ENCODE measurements at regions not wholly inside any gene's neighbourhood (a gene's known extent, or its start where the extent isn't known, plus 50 kb on each side); places are given as distances from the start of the nearest gene placed in this dataset.

DNA sequence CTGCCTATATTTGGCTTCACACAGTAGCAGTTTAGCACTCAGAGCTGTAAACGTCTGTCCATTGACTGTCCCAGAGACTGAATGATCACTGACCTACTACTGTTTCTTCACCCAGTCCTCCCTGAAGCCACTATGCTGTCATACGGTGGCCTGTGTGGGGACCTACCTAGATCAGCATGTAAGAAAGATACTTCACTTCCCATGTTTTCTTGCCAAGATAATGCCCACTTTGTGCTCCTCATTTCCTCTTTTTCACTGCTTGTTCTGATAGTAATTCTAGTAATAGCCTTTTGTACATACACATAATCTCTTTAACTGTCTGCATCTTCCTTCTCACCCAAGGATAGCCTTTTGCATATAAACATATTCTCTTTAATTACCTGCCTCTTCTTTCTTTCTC, 109.9 kb upstream of the TIAM2 start:
- Mint-ChIP-seq H3K4me1 (no peaks in the 10 kb centered on the region), H3K4me3 (no peak overlapping the region), H3K9me3 (peaks cover 0 to 4% of the 10 kb centered on the region in 2 donors), H3K27ac (no peak overlapping the region), H3K27me3 (no peaks in the 10 kb centered on the region)
- DNase-seq (no peak), ATAC-seq (no peak)

DNA sequence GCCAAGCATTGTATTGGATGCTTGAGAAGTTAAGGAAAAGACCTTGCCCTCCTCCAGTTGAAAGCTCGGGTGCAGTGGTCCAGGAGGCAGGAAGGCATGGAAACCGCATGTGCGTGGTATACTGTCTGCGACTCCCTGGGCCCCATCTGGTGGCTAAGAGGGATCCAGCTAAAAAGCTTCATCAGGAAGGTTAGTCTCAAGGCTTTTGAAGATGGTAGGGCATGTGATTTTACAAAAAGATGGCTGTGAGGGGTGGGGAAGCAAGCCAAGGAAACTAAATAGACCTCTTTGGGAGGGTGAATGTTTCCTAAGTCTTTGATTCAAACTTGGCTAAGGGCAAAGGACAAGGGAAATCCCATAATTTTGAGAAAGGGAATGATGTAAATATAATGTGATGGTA, 109.1 kb upstream of the TIAM2 start:
- no peak overlapping the region for H3K4me3 Mint-ChIP-seq

DNA sequence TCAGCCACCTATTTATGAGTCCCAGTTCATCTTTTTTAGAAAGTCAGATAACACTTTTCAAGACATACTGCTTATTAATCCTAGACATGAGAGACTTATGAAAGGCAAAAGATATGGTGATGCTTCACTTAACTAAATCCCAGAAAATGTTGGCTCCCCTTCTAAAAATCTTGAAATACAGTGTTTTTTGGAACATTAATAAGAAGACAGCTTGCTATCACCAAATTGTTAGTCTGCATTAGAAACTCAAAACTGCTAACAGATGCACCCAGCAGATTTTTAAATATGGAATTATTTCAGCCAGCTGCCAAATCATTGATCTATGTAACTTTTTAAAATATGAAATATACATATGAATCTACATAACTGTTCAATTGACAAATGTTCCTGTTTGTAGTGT, 108.6 kb upstream of the TIAM2 start:
- Mint-ChIP-seq H3K27me3 (no peaks in the 10 kb centered on the region), H3K27ac (peak overlapping the region in 1 of 2 donors; percentile 90), H3K4me3 (no peak overlapping the region), H3K4me1 (peaks cover 8% of the 10 kb centered on the region), H3K9me3 (peaks cover 0 to 4% of the 10 kb centered on the region in 2 donors)
- ATAC-seq (no peak), DNase-seq (no peak)

More for the DNA sequence above, 109.1 kb upstream of the TIAM2 start:
- Mint-ChIP-seq H3K4me1 (peaks cover 6% of the 10 kb centered on the region), H3K27me3 (no peaks in the 10 kb centered on the region), H3K27ac (peak overlapping the region in 1 of 2 donors; percentile 90), H3K9me3 (peaks cover 0 to 4% of the 10 kb centered on the region in 2 donors)
- DNase-seq (no peak), ATAC-seq (no peak)

DNA sequence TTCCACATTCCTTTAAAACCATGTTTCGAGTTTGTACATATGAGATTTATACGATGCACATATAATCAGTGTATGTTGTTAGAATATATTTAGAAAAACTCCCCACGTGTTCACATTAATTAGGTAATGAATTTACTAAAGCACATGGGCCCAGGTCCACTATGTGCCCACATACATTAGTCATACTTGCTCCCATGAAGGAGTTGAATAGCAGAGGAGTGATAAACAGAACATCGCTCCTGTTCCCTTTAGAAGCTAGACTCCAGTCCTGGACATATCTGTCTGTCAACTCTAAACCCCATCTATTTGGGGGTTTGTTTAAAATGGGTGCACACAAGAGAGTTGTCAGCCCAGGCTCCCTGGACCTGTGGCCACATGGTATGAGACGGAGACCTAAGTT, 108.1 kb upstream of the TIAM2 start:
- Mint-ChIP-seq H3K4me3 (no peak overlapping the region), H3K27me3 (no peaks in the 10 kb centered on the region), H3K9me3 (peaks cover 0 to 4% of the 10 kb centered on the region in 2 donors), H3K4me1 (peaks cover 8% of the 10 kb centered on the region), H3K27ac (no peak overlapping the region)
- DNase-seq = no peak
- ATAC-seq = no peak

DNA sequence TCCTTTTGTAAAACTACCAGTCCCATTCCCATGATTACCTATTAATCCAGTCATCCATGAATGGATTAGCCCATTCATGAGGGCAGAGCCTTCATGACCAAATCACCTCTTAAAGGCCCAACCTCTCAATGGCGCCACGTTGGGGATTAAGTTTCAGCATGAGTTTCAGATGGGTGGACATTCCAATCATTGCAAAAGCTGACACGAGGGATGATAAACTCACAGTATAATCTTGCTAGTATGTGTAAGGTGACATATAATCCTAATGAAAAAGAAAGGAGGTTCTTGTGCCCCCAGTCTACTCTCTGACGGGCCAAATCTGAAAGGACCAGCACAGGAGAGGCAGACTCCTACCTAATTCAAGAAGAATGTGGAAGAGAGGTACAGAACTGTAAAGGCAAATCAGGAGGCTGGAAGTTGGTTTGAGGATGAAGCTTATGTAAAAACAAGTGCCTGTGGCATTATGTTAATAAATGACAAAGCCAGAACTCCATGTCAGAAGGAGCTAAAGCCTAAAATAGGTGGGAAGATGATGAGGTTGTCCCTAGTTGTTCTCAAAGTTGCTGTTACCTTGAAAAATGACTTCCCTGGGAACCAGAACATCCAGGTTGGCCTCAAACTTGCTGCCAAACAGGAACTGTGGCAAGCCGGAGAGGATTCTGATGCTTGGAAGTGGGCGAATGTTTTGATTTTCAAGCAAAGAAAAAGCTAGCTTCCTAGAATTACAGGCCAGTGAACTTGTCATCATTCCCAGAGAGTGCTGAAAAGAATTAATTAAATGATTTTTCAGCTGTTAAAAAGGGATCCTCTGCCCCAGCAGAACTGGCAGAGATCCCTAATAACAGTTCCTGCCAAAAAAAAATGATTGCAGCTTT, 106.5 kb upstream of the TIAM2 start:
- no peak for DNase-seq
- ATAC-seq = no peak
- no peak overlapping the region for H3K27ac Mint-ChIP-seq
- H3K4me1 Mint-ChIP-seq = peaks cover 8% of the 10 kb centered on the region
- H3K9me3 Mint-ChIP-seq = no peaks in the 10 kb centered on the region
- H3K4me3 Mint-ChIP-seq = no peak overlapping the region
- no peaks in the 10 kb centered on the region for H3K27me3 Mint-ChIP-seq

DNA sequence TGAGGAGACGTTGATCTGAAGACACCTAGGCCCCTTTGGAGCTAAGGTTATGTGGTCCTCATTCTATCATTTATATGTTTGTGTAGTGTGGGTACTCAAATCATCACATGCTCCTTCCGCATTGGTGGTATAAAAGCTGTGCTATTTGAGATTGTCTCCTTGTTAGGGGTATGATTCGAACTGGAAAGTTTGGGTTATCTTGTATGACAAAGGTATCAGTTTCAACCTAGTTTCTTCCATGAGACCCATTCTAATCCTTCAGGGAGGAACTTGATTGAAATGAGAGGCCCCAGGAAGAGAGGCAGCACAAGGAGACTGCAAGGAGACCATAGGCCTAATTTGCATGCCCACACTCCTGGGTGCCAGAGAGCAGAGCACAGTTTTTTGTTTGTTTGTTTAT, 104.2 kb upstream of the TIAM2 start:
- H3K4me1 Mint-ChIP-seq = peaks cover 8% of the 10 kb centered on the region

DNA sequence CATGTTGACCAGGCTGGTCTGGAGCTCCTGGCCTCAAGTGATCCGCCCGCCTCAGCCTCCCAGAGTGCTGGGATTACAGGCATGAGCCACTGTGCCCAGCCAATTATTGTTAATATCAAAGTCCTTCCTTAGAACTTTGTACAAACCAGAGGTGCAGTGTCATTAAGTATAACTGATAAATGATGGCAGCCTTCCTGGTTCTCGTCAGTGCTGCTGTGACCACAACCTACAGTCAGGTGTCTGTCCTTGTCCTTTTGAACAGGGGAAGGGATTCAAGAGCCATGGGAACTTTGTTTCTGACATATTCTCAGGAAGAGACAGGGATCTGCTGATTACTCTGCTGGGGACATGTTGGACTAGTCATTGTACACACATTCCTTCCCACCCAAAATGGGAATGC, 103.2 kb upstream of the TIAM2 start:
- Mint-ChIP-seq H3K4me1 (peaks cover 8% of the 10 kb centered on the region), H3K27ac (no peak overlapping the region), H3K4me3 (no peak overlapping the region), H3K9me3 (no peaks in the 10 kb centered on the region), H3K27me3 (no peaks in the 10 kb centered on the region)
- ATAC-seq (no peak), DNase-seq (no peak)

More for the DNA sequence above, 104.2 kb upstream of the TIAM2 start:
- H3K27ac Mint-ChIP-seq = peak overlapping the region in 1 of 2 donors; percentile 59
- no peaks in the 10 kb centered on the region for H3K27me3 Mint-ChIP-seq
- no peak for ATAC-seq
- DNase-seq = no peak
- H3K9me3 Mint-ChIP-seq = no peaks in the 10 kb centered on the region
- H3K4me3 Mint-ChIP-seq = no peak overlapping the region

DNA sequence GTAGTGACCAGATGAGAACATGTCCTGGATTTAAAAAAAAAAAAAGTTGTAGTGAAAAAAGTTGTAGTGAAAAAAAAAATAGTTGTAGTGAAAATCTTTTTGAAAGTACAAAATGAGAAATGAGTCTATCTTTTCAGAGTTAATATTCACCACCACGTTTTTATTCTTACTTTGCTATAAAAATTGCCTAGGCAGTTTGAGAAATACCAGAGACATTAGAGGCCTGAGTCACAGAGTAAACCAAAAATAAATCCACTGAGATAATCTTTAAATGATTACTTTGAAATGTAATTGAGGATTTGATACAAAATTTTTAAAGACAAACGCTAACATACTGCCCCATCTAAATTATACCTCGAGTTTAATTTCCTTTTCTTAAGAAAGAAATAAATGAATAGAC, 101.2 kb upstream of the TIAM2 start:
- H3K4me3 Mint-ChIP-seq = no peak overlapping the region
- ATAC-seq = no peak

DNA sequence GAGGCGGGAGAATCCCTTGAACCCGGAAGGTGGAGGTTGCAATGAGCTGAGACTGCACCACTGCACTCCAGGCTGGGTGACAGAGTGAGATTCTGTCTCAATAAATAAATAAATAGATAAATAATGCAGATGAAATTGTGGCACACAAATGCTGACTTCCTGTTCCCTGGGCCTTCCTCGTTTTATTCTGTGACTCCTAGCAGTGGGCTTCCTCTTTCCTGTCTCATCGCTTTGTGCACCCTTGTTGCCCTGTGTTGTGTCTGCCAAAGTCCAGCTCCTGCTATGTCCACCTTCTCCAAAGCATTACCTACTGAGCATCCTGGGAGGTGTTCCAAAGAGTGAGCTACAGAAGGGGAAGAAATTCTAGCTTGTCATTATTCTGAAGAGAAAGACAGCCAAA, 100.2 kb upstream of the TIAM2 start:
- no peak for ATAC-seq
- Mint-ChIP-seq H3K4me3 (no peak overlapping the region), H3K9me3 (no peaks in the 10 kb centered on the region), H3K4me1 (peaks cover 8% of the 10 kb centered on the region), H3K27me3 (no peaks in the 10 kb centered on the region), H3K27ac (no peak overlapping the region)
- DNase-seq = no peak

More for the DNA sequence above, 101.2 kb upstream of the TIAM2 start:
- DNase-seq = no peak
- Mint-ChIP-seq H3K27me3 (no peaks in the 10 kb centered on the region), H3K27ac (no peak overlapping the region), H3K9me3 (no peaks in the 10 kb centered on the region), H3K4me1 (peaks cover 8% of the 10 kb centered on the region)

DNA sequence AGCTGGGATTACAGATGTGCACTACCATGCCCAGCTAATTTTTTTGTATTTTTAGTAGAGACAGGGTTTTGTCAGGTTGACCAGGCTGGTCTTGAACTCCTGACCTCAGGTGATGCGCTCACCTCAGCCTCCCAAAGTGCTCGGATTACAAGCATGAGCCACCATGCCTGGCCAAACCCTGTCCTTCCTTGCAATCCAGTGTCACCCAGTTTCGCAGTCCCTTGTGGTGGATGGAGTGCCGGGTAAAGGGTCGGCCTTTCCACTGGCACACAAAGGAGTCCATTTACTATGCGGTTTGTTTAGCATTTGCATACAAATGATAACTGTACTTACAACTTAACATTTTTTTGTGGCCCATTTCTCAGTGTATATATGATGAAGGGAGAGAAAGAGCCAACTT, 99.3 kb upstream of the TIAM2 start:
- no peak for DNase-seq
- Mint-ChIP-seq H3K27me3 (no peaks in the 10 kb centered on the region), H3K4me1 (peaks cover 4% of the 10 kb centered on the region), H3K27ac (no peak overlapping the region), H3K4me3 (no peak overlapping the region), H3K9me3 (no peaks in the 10 kb centered on the region)
- no peak for ATAC-seq

DNA sequence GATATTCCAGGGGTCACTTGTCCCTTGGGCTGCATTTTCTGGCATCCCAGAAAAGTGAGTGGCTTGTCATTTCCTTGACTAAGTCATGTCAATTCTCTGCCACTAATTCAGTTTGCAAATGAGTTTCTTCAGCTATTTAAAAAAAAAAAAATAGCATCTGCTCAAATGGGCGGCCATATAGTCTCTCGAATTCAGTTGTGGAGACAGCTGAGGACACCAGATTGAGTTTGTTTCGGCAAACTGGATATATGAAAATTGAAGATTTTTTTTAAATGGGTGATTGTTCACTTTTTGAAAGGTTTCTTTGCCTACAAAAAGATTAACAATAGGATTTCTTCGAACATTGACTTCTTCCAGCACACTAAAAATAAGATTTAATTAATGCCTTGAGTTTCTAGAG, 96.3 kb upstream of the TIAM2 start:
- H3K27ac Mint-ChIP-seq = no peak overlapping the region
- H3K4me3 Mint-ChIP-seq = no peak overlapping the region
- H3K27me3 Mint-ChIP-seq = no peaks in the 10 kb centered on the region
- H3K9me3 Mint-ChIP-seq = no peaks in the 10 kb centered on the region
- no peak for DNase-seq
- no peak for ATAC-seq
- H3K4me1 Mint-ChIP-seq = no peaks in the 10 kb centered on the region

DNA sequence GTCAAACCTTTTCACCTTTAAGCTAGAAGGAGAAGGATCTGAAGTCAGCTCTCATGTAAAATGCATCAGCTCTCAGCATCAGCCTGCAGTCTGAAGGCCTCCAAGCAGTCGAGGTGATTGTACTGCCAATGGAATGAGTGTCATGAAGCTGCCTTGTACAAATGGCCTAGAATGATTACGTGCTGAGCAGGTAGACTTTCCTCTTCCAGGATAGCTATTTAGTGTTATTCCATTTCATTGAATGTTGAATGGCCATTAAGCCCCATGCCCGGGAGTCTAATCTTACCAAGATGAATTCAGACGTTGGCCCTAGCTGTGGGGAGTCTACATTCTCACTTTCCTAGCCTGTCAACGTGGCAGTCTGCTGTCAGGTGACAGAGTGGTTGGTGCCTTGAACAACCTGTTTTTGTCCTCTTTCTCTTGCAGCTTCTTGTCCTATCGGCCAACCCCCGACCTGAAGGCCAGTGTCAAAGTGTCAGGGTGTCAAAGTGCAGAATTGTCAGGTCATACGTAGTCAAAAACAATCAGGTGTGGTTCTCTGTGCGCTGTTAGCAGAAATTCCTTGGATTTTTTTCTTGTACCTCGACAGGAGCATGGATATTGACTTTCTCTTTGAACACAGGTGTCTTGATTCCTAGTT, 95.2 kb upstream of the TIAM2 start:
- H3K27ac Mint-ChIP-seq = no peak overlapping the region
- no peaks in the 10 kb centered on the region for H3K4me1 Mint-ChIP-seq
- ATAC-seq = no peak

DNA sequence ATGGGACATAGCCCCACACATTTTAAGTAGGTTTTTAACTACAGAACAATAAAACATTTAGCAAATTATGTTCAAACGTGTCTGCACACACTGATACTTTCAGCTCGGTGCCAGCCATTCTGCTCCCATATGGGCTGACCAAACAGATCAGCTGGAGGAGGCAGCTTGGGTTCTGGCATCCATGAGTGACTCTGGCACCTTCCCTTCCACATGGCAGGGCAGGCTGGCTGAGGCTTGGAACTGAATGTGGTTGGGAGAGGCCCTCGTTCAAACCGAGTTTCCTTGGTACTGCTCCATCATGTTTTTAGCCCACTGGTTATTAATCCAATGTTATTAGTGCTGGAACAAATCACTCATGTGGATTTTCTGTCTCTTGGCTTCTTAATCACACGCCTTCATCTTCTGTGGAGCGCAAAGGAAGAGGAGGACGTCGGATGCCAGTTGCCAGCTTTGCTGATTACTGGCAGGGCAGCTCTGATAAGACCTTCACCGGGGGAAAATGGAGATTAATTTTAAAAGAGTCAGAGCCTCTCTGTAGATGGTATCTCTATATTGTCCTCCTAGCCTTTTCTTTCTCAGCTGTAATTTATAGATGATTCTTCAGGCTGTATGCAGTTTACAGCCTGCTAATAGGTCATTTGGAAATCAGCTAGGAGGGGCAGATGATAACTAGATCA, 93.1 kb upstream of the TIAM2 start:
- no peaks in the 10 kb centered on the region for H3K9me3 Mint-ChIP-seq
- H3K27ac Mint-ChIP-seq = no peak overlapping the region
- ATAC-seq (no peak), DNase-seq (no peak)
- no peaks in the 10 kb centered on the region for H3K27me3 Mint-ChIP-seq
- H3K4me3 Mint-ChIP-seq = no peak overlapping the region
- no peaks in the 10 kb centered on the region for H3K4me1 Mint-ChIP-seq

More for the DNA sequence above, 95.2 kb upstream of the TIAM2 start:
- DNase-seq = no peak
- Mint-ChIP-seq H3K9me3 (no peaks in the 10 kb centered on the region), H3K4me3 (no peak overlapping the region), H3K27me3 (no peaks in the 10 kb centered on the region)

DNA sequence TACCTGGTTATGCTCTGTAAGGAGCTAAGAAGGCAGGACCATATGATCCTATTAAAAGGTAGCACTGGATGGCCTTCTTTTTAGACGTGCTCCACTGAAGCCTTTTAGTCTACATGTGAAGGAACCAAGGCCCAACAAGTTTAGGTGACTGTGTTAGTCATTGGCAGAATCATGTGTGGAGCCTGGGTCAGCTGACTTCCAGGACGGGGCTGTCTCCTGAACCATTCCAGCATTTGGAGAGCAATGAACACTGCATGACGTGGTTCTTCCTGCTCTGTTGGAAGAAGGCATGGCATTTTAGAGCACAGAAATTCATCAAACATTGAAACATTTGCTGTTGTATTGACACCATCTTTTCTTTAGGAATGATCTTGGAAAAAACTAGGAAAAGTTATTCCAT, 87.8 kb upstream of the TIAM2 start:
- H3K27ac Mint-ChIP-seq = no peak overlapping the region
- ATAC-seq = no peak
- no peaks in the 10 kb centered on the region for H3K9me3 Mint-ChIP-seq
- no peaks in the 10 kb centered on the region for H3K27me3 Mint-ChIP-seq
- no peak overlapping the region for H3K4me3 Mint-ChIP-seq
- no peak for DNase-seq
- no peaks in the 10 kb centered on the region for H3K4me1 Mint-ChIP-seq

DNA sequence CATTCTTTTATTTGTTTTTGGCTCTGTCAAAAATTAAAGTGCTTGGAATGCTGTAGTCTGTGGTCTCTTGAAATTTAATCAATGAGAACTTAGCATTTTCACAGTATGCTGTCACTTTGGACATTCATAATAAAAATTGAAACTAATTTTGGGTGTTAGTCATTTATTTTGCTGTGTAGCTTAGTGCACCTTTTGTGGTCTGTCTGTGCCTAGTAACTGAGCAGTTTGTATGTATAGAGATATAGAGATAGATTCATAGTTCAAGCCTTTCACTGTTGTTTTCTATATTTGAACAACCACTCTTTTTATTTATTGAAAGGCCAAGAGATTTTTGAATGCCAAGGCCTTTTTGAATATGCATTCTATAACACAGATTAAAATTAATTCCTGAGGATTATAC, 86.4 kb upstream of the TIAM2 start:
- DNase-seq (no peak), ATAC-seq (peak; percentile 54)
- no peaks in the 10 kb centered on the region for H3K4me1 Mint-ChIP-seq
- no peaks in the 10 kb centered on the region for H3K9me3 Mint-ChIP-seq
- H3K27ac Mint-ChIP-seq = no peak overlapping the region
- no peaks in the 10 kb centered on the region for H3K27me3 Mint-ChIP-seq
- H3K4me3 Mint-ChIP-seq = no peak overlapping the region

DNA sequence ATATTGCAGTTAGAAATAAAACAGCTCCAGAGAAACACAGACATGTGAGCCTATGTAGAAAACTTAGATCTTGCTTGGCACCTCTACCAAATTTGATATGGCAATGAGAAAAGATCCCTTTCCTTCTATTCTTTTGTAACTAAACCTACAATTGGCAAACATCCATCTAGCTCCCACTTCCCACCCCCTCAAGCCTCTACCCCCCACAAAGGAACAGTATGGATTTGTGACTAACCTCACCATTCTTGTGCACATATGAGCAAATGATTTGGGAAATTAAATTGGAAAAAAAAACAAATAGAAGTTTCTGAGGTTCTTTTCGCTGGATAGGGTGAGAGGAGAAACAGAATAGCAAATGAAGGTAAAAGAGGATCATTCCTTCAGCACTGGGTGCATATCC, 85.8 kb upstream of the TIAM2 start:
- H3K4me3 Mint-ChIP-seq = no peak overlapping the region
- ATAC-seq (no peak), DNase-seq (no peak)
- no peaks in the 10 kb centered on the region for H3K27me3 Mint-ChIP-seq
- H3K27ac Mint-ChIP-seq = no peak overlapping the region
- H3K9me3 Mint-ChIP-seq = no peaks in the 10 kb centered on the region
- H3K4me1 Mint-ChIP-seq = no peaks in the 10 kb centered on the region
